NB4 (cell line): ENCODE measurements at regions not wholly inside any gene's neighbourhood (a gene's known extent, or its start where the extent isn't known, plus 50 kb on each side); places are given as distances from the start of the nearest gene placed in this dataset.

Experiments used
- MAX ChIP-seq: IDR thresholded peaks from 2 replicates; pipeline ENCODE4 v1.6.1; 2011; ENCODE audit warnings: low read depth, low read length
- POLR2A ChIP-seq: IDR thresholded peaks from 2 replicates; pipeline ENCODE4 v1.6.1; 2011; ENCODE audit warnings: mild to moderate bottlenecking; ENCODE audit not compliant: insufficient read length; ENCODE audit errors: extremely low read depth
- TF ChIP-seq, protein P1 (sequence below): IDR thresholded peaks from one replicate; pipeline ENCODE4 v1.5.1; 2012; ENCODE audit warnings: low read depth, low read length

- TF ChIP-seq, protein P1, sequence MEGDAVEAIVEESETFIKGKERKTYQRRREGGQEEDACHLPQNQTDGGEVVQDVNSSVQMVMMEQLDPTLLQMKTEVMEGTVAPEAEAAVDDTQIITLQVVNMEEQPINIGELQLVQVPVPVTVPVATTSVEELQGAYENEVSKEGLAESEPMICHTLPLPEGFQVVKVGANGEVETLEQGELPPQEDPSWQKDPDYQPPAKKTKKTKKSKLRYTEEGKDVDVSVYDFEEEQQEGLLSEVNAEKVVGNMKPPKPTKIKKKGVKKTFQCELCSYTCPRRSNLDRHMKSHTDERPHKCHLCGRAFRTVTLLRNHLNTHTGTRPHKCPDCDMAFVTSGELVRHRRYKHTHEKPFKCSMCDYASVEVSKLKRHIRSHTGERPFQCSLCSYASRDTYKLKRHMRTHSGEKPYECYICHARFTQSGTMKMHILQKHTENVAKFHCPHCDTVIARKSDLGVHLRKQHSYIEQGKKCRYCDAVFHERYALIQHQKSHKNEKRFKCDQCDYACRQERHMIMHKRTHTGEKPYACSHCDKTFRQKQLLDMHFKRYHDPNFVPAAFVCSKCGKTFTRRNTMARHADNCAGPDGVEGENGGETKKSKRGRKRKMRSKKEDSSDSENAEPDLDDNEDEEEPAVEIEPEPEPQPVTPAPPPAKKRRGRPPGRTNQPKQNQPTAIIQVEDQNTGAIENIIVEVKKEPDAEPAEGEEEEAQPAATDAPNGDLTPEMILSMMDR = no peak
- TF ChIP-seq MAX = no peak
- TF ChIP-seq POLR2A = no peak
Measured at GRCh38 chr3:166453478-166453877, 616.3 kb upstream of the BCHE start.
